EH (cell line): ENCODE measurements at regions not wholly inside any gene's neighbourhood (a gene's known extent, or its start where the extent isn't known, plus 50 kb on each side); places are given as distances from the start of the nearest gene placed in this dataset.
"Not testable (repeated sequence)": the region's sequence is repeated elsewhere in the genome, so short reads cannot be mapped to it uniquely, and the experiment has no call there.

Source experiments
- DNase-seq: peaks from one replicate; pipeline ENCODE4 v3.0.0-alpha.2; 2015; ENCODE audit warnings: low read depth

DNA sequence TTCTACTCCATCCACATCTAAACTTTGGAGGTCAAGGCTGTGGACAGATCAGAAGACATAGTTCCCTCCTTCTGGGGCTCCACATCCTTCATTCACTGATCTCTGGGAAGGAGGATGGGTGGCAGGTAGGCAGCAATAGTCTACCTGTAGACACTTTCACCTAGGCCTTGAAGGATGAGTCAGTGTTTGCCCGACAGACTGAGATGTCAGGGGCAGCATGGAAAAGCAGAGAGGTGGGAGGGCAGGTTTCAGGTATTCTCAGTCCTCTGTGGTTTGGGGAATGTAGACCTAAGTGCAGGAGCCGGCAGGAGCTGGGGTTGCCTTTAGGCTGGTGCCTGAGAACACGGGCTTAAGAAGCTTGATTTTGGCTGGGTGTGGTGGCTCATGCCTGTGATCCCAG lies 171.9 kb upstream of the ZNF267 start:
- DNase-seq = no peak

DNA sequence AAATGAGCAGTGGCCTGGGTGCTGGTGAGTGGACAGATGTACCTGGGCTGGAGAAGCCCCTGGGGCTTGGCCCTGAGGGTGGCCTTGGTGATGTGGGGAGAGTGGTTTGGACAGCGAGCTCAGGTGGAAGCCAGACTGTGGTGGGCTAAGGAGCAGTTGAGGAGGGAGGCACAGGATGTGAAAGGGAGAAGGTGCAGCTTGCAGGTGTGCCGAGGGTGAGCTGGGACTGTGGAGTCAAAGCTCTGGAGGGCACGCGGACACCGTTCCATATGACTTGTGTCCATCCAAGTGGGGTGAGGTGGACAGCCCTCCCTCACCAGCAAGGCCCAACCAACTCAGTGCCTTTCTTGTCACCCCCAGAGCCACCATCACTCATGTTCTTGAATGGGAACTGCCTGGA lies 170.8 kb upstream of the ZNF267 start:
- no peak for DNase-seq

DNA sequence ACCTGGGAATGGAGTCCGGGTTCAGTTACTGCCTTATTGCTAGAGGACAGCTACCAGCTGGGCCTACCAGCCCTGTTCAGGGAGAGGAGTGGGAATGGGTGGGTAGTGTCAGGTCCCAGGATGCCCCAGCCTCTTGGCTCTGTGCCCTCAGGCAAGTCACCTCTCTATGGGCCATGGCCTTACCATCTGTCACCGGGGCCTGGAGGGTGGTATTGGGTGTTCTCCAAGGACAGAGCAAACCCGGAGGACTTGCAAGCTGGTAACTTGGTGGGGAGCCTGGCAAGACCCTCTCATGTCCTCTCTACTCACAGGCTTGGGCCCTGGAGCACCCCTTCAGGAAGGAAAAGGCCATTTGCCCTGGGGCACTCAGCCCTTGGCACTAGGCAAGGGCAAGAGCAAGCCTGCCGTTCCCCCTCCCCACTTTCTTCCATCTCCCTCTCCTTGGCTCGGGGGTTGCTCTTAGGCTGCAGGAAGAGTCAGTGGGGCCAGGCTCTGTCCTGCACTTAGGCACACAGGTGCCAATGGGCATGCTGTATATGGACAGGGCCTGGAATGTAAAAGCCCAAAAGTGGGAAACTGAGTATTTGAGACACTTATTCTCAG lies 170.0 kb upstream of the ZNF267 start:
- no peak for DNase-seq

DNA sequence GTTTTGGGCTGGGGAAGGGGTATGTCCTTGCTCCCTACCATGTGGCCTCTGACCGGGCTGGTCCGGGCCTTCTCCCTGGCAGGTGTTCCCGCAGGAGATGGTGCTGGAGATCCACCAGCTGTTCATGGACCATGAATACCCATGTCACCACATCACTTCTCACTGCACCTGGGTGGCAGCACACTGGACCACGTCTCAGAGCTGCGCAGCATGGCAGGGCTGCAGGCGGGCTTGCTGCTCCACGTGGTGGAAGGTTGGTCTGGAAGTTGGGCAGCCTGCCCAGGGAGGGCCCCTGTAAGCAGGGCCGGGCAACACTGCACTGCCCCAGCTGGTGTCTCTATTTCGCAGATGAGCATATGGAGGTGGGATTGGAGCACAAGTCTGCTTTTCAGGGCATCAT lies 169.5 kb upstream of the ZNF267 start:
- DNase-seq = no peak

DNA sequence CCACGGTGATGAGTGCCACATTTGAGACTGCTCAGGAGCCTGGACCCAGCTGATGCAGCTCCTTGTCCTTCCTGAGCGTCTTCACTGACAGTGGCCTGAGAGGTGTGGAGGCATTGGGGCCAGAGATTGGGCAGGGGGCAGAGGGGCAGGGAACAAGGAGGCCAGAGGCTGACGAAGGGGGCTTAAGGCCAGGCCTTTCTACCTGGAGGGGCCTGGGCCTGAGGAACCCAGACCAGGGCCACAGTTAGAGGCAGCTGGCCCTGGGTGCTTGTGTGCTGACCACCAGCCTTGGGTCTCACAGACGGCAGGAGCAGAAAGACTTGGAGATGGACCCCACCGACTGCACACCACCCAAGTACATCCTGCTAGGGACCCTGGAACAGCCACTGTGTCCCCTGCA lies 168.2 kb upstream of the ZNF267 start:
- DNase-seq = no peak

DNA sequence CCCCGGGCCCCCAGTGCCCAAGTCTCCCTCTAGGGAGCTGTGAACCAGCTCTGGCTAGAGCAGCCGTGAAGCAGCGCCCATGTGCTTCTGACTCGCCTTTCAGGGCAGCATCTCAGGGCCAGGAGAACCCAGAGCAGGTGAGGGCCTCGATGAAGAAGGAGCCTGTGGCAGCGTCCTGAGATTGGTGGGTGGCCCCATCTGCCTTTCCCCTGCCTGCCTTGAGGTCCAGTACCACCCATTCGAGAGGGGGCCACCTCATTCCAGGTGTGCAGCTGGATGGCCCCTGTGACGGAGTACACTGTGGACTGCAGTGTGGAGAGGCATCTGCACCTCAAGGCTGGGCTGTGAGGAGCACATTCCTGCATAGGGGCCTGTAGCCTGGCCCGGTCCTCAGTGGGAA lies 167.3 kb upstream of the ZNF267 start:
- no peak for DNase-seq

DNA sequence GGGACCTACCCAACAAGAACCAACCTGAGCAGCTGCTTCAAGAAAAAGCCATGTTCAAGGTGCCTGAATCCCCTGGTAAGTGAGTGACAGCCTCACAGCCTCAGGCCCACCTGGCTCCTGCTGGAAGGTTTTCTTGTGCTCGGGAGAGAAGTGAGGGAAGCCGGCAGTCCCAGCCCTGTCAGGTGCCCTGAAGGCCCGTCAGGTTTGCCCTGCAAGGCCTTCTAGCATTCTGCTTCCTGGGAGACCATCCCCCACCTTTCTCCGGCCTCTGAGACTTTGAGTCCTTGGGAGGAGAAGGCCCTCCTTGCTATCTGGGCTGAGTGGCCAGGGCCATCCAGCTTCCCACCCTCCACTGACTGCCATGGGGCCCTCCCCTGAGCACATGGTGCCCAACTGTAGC lies 166.7 kb upstream of the ZNF267 start:
- no peak for DNase-seq

DNA sequence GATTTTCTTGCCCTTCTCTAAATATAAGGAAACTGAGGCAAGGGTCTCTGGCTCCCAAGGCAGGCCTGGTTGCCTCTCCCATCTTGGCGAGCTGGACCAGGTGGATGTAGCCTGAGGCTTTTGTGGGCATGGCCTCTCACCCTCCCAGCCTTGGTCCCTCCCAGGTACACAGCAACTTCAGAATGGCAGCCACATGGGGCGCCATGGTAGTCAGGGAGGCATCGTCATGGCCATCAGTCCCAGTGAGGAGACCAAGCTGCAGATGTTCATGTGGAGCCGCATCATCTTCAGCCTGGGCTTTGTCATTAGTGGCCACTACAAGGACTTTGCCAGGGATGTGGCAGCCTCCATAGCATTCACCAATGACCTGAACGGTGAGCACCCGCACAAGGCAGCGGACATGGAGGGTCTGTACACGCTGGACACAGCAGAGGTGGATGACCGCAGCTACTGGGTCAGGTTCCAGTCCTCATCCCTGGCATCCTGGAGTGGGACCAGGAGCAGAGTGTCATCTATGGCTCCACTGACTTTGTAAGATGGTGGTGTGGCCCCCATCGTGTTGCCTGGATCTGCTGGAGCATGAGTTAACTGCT lies 165.8 kb upstream of the ZNF267 start:
- no peak for DNase-seq

DNA sequence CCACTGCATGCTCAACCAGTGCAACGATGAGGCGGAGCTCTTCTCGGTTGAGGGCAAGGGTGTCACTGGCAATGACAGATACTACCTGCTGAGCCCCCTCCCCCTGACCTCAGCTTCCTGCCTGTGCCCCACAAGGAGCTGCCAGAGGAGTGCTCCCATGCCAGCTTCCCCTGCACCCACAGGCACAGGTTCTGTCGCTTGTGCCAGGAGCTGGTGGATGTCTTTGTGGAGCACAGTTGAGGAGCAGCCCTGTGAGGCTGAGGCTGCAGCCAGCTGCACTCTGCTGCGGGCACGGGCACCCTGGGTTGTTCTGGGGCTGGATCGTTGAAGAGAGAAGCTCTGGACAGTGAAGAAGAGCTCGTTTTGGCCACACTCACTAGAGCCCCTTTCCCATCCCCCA lies 165.3 kb upstream of the ZNF267 start:
- DNase-seq = no peak

DNA sequence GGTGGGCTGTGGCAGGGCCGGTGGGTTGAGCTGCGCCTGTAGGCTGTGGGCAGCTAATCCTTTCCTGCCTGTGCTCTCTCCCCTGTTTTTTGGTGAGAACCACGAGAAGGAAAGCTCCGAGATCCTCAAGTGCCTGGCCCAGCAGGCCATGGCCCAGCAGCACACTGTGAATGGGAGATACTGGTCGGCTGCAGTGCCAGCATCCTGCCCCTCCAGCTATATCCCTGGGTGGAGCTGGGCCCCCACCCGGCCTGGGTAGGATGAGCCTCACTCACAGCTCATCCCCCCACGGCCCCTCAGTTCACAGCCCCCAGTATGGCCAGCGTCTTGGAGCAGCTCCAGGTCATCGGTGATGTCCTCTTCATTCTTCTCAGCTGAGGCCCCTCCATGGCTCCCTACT lies 164.4 kb upstream of the ZNF267 start:
- no peak for DNase-seq

DNA sequence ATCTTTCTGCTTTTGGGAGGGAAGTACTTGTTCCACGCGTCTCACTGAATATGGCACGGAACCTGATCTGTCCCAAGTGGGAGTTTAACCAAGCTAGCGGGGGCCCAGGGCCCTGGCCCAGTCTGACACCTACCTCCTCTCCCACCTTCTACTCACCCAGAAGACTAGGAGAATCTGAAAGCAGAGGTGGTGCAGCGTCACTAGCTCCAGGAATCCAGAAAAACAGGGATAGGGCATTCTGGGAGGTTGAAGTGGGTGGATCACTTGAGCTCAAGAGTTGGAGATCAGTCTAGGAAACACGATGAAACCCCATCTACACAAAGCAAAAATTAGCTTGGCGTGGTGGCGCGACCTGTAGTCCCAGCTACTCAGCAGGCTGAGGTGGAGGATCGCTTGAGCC lies 163.5 kb upstream of the ZNF267 start:
- no peak for DNase-seq

DNA sequence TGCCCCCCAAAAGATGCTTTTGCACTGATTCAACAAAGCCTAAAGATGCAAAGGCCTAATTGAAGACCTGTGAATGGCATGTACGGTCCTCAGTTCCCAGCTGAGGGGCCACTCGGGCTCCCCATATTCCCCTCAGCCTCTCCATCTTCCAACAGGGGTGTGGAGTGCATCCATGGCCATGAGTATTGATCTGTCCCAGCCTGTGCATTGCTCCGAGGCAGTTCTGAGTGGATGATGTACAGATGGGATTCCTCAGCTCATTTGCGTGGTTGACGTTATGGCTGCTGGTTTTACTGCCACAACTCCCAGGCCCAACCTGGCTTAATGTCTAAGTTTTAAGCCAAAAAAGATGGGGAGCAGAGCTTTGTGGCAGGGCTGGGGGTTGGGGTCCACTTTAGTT lies 162.7 kb upstream of the ZNF267 start:
- no peak for DNase-seq

DNA sequence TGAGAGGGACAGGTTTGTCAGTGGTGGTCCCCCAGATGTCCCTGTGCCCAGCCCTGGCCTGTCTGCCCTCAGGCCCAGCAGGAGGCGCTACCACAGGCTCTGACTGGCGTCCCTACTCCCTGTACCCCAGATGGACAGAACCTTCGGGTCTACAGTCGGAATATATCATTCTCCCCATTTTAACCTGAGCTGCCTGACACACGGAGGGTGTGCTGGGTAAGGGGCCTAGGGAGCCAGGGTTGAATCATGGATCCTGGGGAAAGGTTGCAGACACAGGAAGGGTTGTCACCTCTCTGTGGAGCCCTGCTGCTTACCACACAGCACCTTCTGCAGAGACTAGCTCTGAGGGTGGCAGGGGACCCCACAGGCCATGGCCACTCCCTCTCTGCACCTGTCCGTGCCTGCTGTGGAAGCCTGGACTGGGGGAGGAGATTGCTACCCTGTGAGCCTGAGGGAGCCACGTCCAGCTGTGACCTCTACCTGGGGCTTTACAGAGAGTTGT lies 162.2 kb upstream of the ZNF267 start:
- no peak for DNase-seq

DNA sequence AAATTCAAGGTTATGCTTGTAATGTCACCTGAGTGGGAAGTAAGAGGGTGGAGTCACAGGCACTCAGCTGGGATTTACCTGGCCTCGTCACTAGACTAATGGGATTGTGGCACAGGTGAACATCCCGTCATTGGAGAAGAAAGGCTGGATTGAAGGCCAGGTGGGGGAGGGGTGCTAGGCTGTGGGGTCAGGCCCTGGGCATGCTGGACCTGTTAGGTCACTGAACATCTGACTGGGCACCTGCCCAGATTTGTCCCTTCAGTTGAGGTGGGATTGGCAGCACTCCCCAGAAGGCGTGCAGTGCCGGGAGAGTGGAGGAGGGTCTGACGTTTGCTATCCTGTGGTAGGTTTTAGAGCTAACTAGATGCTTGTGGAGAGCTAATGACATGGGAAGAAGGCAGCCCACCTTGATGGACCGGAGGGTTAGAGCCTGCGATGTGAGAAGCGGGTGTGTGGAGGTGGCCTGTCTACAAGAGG lies 161.5 kb upstream of the ZNF267 start:
- DNase-seq = no peak

DNA sequence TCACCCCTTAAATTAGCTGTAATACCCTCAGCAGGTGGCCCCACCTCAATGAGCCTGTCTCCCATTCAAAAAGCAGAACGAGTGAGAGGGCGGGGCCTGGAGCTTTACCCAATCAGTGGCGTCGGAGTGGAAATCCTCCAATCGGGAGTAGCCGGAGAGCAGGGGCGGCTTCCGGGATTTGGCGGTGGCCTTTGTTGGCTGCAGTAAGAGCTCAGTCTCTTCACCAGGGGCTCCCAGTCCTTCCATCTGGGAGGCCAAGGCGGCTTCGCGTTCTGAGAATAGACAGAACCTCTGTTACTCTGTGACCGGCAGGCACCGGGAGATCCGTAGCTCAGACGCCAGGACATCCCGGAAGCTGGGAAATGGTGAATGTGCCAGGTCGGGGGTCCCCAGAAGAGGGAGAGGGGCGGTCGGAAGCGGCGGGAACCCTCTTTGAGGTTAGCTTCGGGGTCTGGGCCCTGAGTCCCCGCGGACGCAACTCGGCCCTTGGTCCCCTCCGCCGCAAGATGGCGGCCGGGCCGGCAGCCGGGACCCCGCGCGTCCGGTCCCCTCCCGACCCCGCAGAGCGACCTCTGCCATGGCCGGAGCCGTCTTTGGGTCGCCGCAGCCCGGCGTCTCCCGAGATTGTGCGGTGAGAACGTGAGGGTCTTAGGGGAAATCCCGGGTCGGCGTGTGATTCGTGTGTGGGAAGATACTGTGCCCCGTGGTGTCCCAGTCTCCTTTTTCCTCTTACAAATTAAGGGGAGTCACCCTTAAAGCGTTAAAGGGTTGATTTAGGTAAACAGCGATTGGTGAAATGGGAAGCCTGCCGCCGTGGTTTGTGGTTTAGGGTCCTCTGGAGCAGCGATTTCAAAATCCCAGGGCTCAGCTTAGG lies 160.3 kb upstream of the ZNF267 start:
- peak; percentile 94 for DNase-seq

DNA sequence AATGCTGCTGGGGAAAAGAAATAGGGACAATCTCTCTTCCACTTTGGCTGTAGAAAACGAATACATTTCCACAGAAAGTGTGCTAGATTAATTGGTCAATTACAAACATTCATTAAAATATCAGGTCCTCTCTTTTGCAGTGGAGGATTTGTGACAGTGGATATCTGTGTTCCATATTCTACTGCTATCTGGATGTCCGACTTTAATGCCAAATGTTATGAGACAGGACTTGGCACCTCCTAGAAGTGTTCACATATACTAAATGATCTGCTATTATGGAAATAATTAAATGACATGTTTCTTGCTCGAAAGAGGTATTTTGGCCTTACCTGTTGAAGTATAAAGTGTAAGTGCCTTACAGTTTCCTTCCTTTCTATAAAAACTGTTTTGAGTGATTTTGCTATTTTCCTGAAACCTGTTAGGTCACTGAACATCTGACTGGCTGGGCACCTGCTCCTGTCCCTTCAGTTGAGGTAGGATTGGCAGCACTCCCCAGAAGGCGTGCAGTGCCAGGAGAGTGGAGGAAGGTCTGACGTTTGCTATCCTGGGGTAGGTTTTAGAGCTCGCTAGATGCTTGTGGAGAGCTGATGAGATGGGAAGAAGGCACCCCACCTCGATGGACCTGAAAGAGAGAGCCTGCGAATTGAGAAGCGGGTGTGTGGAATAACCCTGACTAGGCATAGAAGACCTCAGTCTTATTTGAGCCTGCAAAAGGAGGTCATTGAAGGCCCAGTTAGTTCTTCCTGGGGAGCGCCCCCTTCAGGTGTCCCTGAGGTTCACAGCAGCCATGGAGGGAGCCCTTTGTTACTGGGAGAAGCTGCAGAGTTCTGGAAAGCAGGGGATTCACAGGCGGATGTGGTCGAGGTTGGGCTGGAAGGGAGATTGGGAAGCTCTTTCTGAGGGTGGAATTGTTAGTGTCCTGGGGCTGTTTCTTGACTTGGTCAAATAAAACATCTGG lies 159.4 kb upstream of the ZNF267 start:
- no peak for DNase-seq

DNA sequence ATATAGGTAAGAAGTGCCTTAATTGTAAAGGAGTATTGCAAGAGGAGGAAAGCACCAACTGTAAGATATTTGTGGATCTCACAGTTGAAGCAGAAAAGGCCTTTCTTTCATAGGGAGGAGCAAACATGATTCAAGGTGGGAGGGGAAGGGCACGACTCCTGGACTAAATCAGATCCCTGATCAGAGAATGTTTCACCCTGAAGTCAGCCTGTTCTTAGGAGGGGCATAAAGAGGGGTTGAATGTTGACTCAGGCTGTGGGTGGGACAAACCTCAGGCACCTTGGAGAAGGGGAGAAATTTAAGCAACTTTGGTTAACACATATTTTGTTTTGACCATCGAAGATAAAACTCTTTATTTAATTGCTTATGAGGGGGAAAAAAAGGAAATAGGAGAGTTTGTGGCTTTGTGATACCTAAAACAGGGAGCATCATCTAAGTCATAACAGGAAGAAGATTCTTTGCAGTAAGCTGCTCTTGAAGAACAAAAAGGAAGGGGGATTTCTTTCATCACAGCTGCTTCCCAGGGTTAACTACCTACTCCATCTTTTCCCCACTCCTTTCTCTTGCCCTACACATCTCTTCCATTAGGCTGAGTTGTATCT lies 158.6 kb upstream of the ZNF267 start:
- no peak for DNase-seq

DNA sequence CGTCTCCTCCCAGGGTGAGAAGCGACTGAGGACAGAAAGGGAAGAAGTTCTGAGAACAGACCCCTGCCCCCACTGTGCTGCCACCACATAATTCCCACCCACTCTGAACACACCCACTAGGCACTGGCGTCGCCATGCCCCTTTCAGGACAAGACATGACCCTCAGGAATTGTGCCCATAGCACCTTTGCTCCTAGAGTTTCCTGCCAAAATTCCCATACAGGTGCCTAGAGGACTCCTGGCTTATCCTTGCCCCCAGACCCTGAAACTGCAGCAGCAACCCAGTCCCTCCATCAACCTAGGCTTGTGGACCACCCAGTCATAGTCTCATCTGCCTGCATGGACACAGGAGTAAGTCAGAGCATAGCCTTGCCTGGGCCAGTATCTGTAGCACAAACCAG lies 157.7 kb upstream of the ZNF267 start:
- DNase-seq = no peak

DNA sequence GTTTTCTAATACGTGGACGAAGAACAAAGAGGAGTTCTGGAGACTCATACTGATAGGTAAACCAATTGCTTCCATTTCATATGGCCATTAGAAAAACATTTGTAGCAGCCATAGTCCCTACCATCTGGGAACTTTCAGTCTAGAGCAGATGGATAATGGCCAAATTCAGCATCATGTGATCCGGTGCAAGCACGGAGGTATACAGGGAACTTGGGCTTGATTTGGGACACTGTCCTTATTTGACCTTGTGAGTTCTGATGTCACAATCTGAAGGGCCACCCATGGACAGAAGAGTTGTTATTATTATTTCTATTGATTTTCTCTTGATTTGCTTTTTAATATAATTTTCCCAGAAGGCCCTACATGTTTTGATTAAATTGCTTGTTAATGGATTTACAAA lies 154.6 kb upstream of the ZNF267 start:
- no peak for DNase-seq

DNA sequence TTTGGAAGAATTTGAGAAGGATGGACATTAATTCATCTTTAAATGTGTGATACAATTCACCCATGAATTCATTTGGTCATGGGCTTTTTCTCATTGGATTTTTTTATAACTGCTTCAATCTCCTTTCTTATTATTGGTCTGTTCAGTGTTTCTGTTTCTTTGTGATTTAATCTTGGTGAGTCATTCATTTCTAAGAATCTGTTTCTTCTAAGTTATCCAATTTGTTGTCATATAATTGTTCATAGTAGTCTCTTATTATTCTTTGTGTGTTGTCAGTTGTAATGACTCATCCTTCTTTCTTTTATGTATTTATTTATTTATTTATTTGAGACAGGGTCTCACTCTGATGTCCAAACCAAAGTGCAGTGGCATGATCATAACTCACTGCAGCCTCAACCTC lies 146.1 kb upstream of the ZNF267 start:
- no peak for DNase-seq

DNA sequence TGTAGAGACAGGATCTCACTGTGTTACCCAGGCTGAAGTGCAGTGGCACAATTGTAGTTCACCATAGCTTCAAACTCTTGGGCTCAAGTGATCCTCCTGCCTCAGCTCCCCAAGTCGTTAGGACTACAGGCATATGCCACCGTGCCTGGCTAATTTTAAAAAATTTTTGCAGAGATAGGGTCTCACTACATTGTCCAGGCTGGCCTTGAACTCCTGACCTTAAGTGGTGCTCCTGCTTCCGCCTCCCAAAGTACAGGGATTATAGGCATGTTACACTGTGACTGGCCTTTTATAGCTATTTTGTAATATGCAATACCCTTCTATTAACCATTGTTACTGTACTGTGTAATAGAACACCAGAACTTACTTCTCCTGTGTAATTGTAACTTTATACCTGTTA lies 139.3 kb upstream of the ZNF267 start:
- no peak for DNase-seq

DNA sequence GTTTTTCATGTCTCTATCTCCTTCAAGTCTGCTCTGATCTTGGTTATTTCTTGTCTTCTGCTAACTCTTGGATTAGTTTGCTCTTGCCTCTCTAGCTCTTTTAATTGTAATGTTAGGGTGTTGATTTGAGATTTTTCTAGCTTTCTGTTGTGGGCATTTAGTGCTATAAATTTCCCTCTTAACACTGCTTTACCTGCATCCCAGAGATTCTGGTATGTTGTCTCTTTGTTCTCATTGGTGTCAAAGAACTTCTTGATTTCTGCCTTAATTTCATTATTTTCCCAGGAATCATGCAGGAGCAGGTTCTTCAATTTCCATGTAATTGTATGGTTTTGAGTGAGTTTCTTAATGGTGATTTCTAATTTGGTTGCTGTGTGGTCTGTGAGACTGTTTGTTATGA lies 128.5 kb upstream of the ZNF267 start:
- DNase-seq = not testable (repeated sequence)
